MM.1S (cell line): ENCODE measurements at regions not wholly inside any gene's neighbourhood (a gene's known extent, or its start where the extent isn't known, plus 50 kb on each side); places are given as distances from the start of the nearest gene placed in this dataset.

Experiments
- CTCF ChIP-seq: fragments of 300-600 bp; sonication (generic); IDR thresholded peaks from 2 replicates; pipeline ENCODE4 v1.5.1; 2016; ENCODE audit warnings: antibody characterized with exemption, low read length, mixed read lengths
- EZH2 ChIP-seq: fragments of 300-600 bp; sonication (generic); optimal IDR thresholded peaks from 2 replicates; pipeline ENCODE3; 2017; ENCODE audit warnings: low read depth, mild to moderate bottlenecking, antibody characterized with exemption, low read length, mixed read lengths
- EZH2phosphoT487 ChIP-seq: fragments of 300-600 bp; sonication (generic); IDR thresholded peaks from 2 replicates; pipeline ENCODE4 v1.6.1; 2018; ENCODE audit warnings: antibody characterized with exemption, low read length

GRCh38 chr5:173468821-173469251 lies 140.6 kb upstream of the STC2 start:
- TF ChIP-seq EZH2phosphoT487 (no peak), EZH2 (no peak), CTCF (no peak)
